Adrenal gland (tissue), 5 donors: ENCODE measurements at regions not wholly inside any gene's neighbourhood (a gene's known extent, or its start where the extent isn't known, plus 50 kb on each side); places are given as distances from the start of the nearest gene placed in this dataset.

Experiments
- POLR2A ChIP-seq, 2 donors: fragments of 450-650 bp; IDR thresholded peaks; one replicate each; pipeline ENCODE4 v1.6.1; 2017; ENCODE audit warnings: antibody characterized with exemption in 2 of 2, mild to moderate bottlenecking in 2 of 2, moderate library complexity in 1 of 2
- TF ChIP-seq, protein P1 (sequence below), 6 experiments: fragments of 450-650 bp in 4 of 6; fragments of 200-600 bp in 2 of 6; sonication (generic) in 1 of 6; IDR thresholded peaks; 1 replicate in 5 of 6; 2 replicates in 1 of 6; pipeline versions ENCODE4 v1.5.1 to v1.8.0; 2016 to 2021; ENCODE audit warnings: antibody characterized with exemption in 6 of 6, mild to moderate bottlenecking in 2 of 6, moderate library complexity in 1 of 6
- donor health status: DM: no; HTN: no; CAD: no.

DNA sequence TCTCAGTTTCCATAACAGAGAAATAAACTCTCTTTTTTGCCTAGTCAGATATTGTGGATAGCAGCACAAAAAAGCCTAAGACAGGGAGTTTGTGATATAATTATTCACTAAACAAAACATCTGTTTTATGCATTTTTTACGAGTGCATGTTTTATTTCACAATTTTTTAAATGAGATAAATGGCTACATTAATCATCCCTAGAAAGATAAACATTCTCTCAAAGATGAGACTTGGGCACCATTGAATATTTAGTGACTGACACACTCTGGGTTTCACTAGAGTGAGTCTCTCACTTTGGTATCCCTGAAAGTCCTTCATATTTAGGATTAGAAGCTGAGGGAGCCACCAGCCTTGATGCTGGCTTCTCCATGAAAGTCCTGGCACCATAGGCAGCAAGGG lies 74.3 kb upstream of the LRCH1 start:
- TF ChIP-seq POLR2A (IDR thresholded peaks at IDR 0.05) = no peak
- TF ChIP-seq, protein P1, sequence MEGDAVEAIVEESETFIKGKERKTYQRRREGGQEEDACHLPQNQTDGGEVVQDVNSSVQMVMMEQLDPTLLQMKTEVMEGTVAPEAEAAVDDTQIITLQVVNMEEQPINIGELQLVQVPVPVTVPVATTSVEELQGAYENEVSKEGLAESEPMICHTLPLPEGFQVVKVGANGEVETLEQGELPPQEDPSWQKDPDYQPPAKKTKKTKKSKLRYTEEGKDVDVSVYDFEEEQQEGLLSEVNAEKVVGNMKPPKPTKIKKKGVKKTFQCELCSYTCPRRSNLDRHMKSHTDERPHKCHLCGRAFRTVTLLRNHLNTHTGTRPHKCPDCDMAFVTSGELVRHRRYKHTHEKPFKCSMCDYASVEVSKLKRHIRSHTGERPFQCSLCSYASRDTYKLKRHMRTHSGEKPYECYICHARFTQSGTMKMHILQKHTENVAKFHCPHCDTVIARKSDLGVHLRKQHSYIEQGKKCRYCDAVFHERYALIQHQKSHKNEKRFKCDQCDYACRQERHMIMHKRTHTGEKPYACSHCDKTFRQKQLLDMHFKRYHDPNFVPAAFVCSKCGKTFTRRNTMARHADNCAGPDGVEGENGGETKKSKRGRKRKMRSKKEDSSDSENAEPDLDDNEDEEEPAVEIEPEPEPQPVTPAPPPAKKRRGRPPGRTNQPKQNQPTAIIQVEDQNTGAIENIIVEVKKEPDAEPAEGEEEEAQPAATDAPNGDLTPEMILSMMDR (IDR thresholded peaks at IDR 0.05) = no peak
